Body of pancreas (tissue), 4 donors: ENCODE measurements at regions not wholly inside any gene's neighbourhood (a gene's known extent, or its start where the extent isn't known, plus 50 kb on each side); places are given as distances from the start of the nearest gene placed in this dataset.
A peak's percentile ranks its signal among the peaks of the same experiment; 100 is the strongest.

Source experiments
- ATAC-seq: fragments of 150-250 bp; one replicate; pipeline ENCODE4 v1.9.1; 2016
- DNase-seq, 4 donors: peaks; one replicate each; pipeline ENCODE4 v3.0.0-alpha.2; 2019
- H3K27ac ChIP-seq, 4 donors: fragments of 200-600 bp; sonication (generic); 1 replicate in 3 of 4; 2 replicates in 1 of 4; pipeline versions ENCODE4 v1.5.1 to v1.6.1; 2016 to 2019; ENCODE audit warnings: mild to moderate bottlenecking in 1 of 4, mixed read lengths in 1 of 4, moderate library complexity in 1 of 4
- H3K27me3 ChIP-seq, 2 donors: fragments of 200-600 bp; sonication (generic); one replicate each; pipeline ENCODE4 v1.6.0; 2016; ENCODE audit warnings: mild to moderate bottlenecking in 1 of 2
- H3K36me3 ChIP-seq, 2 donors: fragments of 200-600 bp; sonication (generic); replicated peaks in 1 of 2; 2 replicates each; pipeline ENCODE4 v1.5.1; 2016; ENCODE audit warnings: low read depth in 2 of 2; ENCODE audit not compliant: insufficient read depth in 1 of 2
- H3K4me1 ChIP-seq: fragments of 200-600 bp; sonication (generic); one replicate; pipeline ENCODE4 v1.6.0; 2016
- H3K4me3 ChIP-seq, 2 donors: fragments of 200-600 bp; sonication (generic); 1 replicate in 1 of 2; 2 replicates in 1 of 2; pipeline ENCODE4 v1.5.1; 2016 to 2019
- H3K9me3 ChIP-seq, 3 donors: fragments of 200-600 bp; sonication (generic); 1 replicate in 2 of 3; 2 replicates in 1 of 3; pipeline ENCODE4 v1.5.1; 2016
- CTCF ChIP-seq, 7 experiments: fragments of 450-650 bp in 4 of 7; fragments of 200-600 bp in 3 of 7; sonication (generic) in 3 of 7; IDR thresholded peaks; one replicate each; pipeline ENCODE4 v1.5.1; 2016 to 2019; ENCODE audit warnings: antibody characterized with exemption in 7 of 7
- POLR2A ChIP-seq, 3 donors: fragments of 450-650 bp; IDR thresholded peaks; one replicate each; pipeline ENCODE4 v1.6.1; 2016; ENCODE audit warnings: antibody characterized with exemption in 3 of 3, mild to moderate bottlenecking in 2 of 3
- WGBS, 2 donors: methylation state at CpG; one replicate each; pipeline ENCODE4 v1.1.5; 2017; 5-methylcytosine and 5-hydroxymethylcytosine counted together
- intact Hi-C: fragments of 100-400 bp; cut with DNase I; formaldehyde crosslinking; loops from one replicate; pipeline ENCODE4 v1.15.1; 2023

DNA sequence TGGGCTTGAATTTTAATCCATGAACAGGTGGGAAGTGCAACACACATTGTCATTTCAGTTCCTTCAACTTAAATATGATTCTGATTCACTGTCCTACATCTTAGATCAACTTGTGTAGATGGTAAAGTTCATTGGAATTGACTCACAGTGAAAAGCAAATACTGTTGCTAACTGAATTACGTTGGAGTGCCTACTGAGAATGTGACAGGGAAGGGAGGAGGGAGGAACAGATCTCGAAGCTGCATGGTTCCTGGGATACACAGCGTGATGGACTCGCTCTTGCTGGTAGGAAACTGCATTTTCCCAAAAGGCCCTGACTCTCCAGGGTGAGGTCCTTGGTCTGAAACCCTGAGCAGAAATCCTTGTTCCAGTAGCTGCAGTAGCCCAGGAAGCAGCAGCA, 284.2 kb downstream of the USP46 start:
- H3K27ac ChIP-seq = no peak overlapping the region
- no peaks in the 10 kb centered on the region for H3K9me3 ChIP-seq
- WGBS, 2 donors = 50 to 58% methylated on average over 4 of the region's 4 CpGs
- no peak for ATAC-seq
- H3K4me1 ChIP-seq = no peaks in the 10 kb centered on the region
- no peaks in the 10 kb centered on the region for H3K36me3 ChIP-seq
- TF ChIP-seq CTCF (IDR thresholded peaks at IDR 0.05) (no peak), POLR2A (IDR thresholded peaks at IDR 0.05) (no peak)
- intact Hi-C loops = loop anchor here (10.0 kb wide), 1 partner anchor 610 kb away; no protein-coding TSS in a partner anchor
- no peak overlapping the region for H3K4me3 ChIP-seq
- DNase-seq = no peak
- no peaks in the 10 kb centered on the region for H3K27me3 ChIP-seq

DNA sequence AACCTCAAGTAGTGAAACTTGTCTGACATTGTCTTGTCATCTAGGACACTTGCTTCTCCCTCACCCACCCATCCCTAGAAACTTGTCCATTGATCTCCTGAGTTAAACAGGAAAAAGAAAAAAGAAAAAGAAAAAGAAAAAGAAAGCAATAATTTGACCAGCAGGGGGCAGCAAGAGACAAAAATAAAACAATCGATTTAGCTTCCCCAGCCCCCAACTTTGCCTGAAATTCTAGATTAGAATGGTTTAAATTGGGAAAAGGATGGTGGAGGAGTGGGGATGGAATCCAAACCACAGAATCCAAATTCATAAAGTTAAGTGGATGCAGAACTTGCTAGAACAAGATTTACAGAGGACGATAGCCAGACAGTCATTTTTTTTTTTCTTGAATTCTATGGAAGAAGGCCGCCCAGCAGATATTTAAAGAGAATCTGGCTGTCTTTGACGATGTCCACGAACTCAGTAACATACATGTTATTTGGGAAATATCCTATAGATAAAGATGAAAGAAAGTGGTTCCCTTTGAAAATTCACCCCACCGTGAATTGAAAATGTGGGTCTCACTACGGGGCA, 282.9 kb downstream of the USP46 start:
- TF ChIP-seq POLR2A (IDR thresholded peaks at IDR 0.05) (no peak), CTCF (IDR thresholded peaks at IDR 0.05) (peak; percentile 32 to 74 (median 58))
- no peaks in the 10 kb centered on the region for H3K36me3 ChIP-seq
- no peaks in the 10 kb centered on the region for H3K27me3 ChIP-seq
- H3K27ac ChIP-seq = no peak overlapping the region
- ATAC-seq (no peak), DNase-seq (peak in 3 of 4 donors; percentile 24 to 49 (median 44))
- intact Hi-C loops = loop anchor here (10.0 kb wide), 1 partner anchor 609 kb away; no protein-coding TSS in a partner anchor
- H3K4me3 ChIP-seq = no peak overlapping the region
- H3K9me3 ChIP-seq = no peaks in the 10 kb centered on the region
- H3K4me1 ChIP-seq = no peaks in the 10 kb centered on the region
- WGBS, 2 donors = 55 to 59% methylated on average over 7 of the region's 7 CpGs

DNA sequence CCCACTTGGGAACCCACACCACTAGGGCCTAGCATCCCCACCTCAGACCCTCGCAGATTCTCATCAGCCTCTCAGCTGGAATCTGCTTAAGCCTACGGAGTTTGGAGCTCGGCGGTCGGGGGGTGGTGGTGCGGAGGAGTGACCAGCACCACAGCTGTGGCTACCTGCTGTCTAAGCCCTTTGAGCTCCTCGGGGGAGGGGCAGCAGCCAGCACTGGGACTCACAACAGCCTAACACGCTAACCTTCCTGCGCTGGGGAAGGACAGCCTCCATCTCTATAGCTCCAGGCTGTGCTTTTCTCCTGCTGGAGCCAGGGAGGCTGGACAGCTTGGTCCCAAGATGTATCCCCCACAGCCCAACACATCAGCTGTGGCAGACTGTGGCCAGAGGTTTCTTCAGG, 281.5 kb downstream of the USP46 start:
- TF ChIP-seq CTCF (IDR thresholded peaks at IDR 0.05) (no peak), POLR2A (IDR thresholded peaks at IDR 0.05) (no peak)
- intact Hi-C loops = loop anchor here (10.0 kb wide), 1 partner anchor 607 kb away; no protein-coding TSS in a partner anchor
- Histone ChIP-seq H3K4me1 (no peaks in the 10 kb centered on the region), H3K4me3 (no peak overlapping the region), H3K36me3 (no peaks in the 10 kb centered on the region), H3K27ac (no peak overlapping the region), H3K27me3 (no peaks in the 10 kb centered on the region), H3K9me3 (no peaks in the 10 kb centered on the region)
- DNase-seq = no peak
- no peak for ATAC-seq
- WGBS, 2 donors = 70 to 72% methylated on average over 7 to 9 of the region's 9 CpGs

GRCh38 chr4:52407545-52407944, 251.6 kb downstream of the USP46 start:
- WGBS, 2 donors = 37 to 44% methylated on average over 4 of the region's 4 CpGs
- H3K36me3 ChIP-seq = no peaks in the 10 kb centered on the region
- no peak overlapping the region for H3K4me3 ChIP-seq
- ATAC-seq (no peak), DNase-seq (no peak)
- H3K9me3 ChIP-seq = peaks cover 0 to 3% (median 0%) of the 10 kb centered on the region in 3 donors
- intact Hi-C loops = no loop called here
- H3K27me3 ChIP-seq = no peaks in the 10 kb centered on the region
- H3K27ac ChIP-seq = no peak overlapping the region
- no peaks in the 10 kb centered on the region for H3K4me1 ChIP-seq
- TF ChIP-seq POLR2A (IDR thresholded peaks at IDR 0.05) = no peak
- TF ChIP-seq CTCF (IDR thresholded peaks at IDR 0.05) = no peak

DNA sequence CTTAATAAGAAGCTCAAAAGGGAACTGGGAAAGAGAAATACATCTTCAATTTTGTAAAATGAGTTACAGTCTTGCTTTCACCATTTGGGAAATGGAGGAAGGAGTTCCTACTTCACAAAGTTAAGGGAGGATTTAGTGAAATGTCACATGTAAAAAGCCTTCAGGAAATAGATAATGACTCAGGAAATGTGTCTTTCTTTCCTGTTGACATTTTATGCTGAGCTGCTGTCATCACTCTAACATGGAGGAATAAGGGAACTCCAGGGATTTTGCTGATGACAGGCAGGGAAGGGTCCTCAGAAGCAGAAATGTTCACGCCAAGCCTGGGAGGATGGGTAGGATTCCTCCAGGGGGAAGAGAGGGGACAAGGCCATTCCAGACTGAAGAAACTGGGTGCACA, 251.1 kb downstream of the USP46 start:
- 67 to 83% methylated on average over 1 of the region's 1 CpG for WGBS, 2 donors
- no peak overlapping the region for H3K27ac ChIP-seq
- H3K36me3 ChIP-seq = no peaks in the 10 kb centered on the region
- H3K9me3 ChIP-seq = peaks cover 0 to 6% (median 0%) of the 10 kb centered on the region in 3 donors
- intact Hi-C loops = no loop called here
- H3K4me1 ChIP-seq = no peaks in the 10 kb centered on the region
- no peak overlapping the region for H3K4me3 ChIP-seq
- no peak for DNase-seq
- ATAC-seq = no peak
- TF ChIP-seq POLR2A (IDR thresholded peaks at IDR 0.05) (no peak), CTCF (IDR thresholded peaks at IDR 0.05) (no peak)
- no peaks in the 10 kb centered on the region for H3K27me3 ChIP-seq
